HuH-7.5 (cell line): ENCODE measurements at regions not wholly inside any gene's neighbourhood (a gene's known extent, or its start where the extent isn't known, plus 50 kb on each side); places are given as distances from the start of the nearest gene placed in this dataset.
"Not testable (repeated sequence)": the region's sequence is repeated elsewhere in the genome, so short reads cannot be mapped to it uniquely, and the experiment has no call there.

Experiments
- DNase-seq: peaks from one replicate; pipeline ENCODE4 v3.0.0; 2011; ENCODE audit warnings: low spot score

GRCh38 chr6:167470836-167471547, 146.1 kb downstream of the TTLL2 start:
- no peak for DNase-seq

- no peak for DNase-seq
Observed at GRCh38 chr6:167471548-167471930, 146.7 kb downstream of the TTLL2 start.

- DNase-seq, result no peak
Observed at GRCh38 chr6:167472148-167472547, 147.3 kb downstream of the TTLL2 start.

GRCh38 chr6:167472880-167473279, 148.0 kb downstream of the TTLL2 start:
- DNase-seq, result no peak

- DNase-seq, result no peak
Observed at GRCh38 chr6:167474171-167474570, 149.3 kb downstream of the TTLL2 start.

- no peak for DNase-seq
Observed at GRCh38 chr6:167474725-167475124, 149.8 kb downstream of the TTLL2 start.

- no peak for DNase-seq
Observed at GRCh38 chr6:167475947-167476346, 151.1 kb downstream of the TTLL2 start.

- no peak for DNase-seq
Observed at GRCh38 chr6:167476844-167477595, 152.1 kb downstream of the TTLL2 start.

DNA sequence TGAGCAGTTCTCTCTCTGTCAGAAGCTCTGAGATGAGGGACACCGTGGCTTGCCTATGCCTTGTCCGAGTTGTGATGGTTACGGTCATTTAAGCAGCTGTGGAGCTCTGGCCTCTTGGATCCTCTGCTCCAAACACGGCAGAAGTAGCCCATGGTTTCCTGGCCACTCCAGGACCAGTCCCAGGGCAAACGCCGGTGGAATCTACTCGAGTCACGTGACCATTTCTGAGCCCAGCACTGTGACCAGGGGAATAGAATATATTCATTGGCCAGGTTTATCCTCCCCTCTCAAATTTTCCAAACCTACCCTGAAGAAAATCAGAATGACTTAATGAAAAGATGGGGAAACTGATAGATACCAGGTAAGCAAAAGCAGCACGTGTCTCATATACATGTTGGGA, 152.8 kb downstream of the TTLL2 start:
- DNase-seq, result no peak

- DNase-seq, result no peak
Observed at GRCh38 chr6:167479301-167479700, 154.4 kb downstream of the TTLL2 start.

GRCh38 chr6:167479901-167480648, 155.2 kb downstream of the TTLL2 start:
- no peak for DNase-seq

- DNase-seq, result no peak
Observed at GRCh38 chr6:167481307-167481926, 156.5 kb downstream of the TTLL2 start.

DNA sequence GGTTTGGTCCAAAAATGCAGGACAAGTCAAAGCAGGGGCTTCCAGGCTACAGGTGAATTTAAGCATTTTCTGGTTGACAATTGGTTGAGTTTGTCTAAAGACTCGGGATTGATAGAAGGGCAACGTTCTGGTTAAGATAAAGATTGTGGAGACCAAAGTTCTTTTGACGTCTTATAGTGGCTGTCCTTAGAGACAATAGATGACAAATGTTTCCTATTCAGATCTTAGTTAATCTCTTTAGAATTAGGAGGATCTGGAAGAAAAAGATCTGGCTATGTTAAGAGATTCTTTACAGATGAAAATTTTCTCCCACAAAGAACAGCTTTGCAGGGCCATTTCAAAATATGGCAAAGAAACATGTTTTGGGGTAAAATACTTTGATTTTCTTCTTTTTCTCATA, 157.9 kb downstream of the TTLL2 start:
- not testable (repeated sequence) for DNase-seq

- DNase-seq, result no peak
Observed at GRCh38 chr6:167485186-167485978, 160.5 kb downstream of the TTLL2 start.

DNA sequence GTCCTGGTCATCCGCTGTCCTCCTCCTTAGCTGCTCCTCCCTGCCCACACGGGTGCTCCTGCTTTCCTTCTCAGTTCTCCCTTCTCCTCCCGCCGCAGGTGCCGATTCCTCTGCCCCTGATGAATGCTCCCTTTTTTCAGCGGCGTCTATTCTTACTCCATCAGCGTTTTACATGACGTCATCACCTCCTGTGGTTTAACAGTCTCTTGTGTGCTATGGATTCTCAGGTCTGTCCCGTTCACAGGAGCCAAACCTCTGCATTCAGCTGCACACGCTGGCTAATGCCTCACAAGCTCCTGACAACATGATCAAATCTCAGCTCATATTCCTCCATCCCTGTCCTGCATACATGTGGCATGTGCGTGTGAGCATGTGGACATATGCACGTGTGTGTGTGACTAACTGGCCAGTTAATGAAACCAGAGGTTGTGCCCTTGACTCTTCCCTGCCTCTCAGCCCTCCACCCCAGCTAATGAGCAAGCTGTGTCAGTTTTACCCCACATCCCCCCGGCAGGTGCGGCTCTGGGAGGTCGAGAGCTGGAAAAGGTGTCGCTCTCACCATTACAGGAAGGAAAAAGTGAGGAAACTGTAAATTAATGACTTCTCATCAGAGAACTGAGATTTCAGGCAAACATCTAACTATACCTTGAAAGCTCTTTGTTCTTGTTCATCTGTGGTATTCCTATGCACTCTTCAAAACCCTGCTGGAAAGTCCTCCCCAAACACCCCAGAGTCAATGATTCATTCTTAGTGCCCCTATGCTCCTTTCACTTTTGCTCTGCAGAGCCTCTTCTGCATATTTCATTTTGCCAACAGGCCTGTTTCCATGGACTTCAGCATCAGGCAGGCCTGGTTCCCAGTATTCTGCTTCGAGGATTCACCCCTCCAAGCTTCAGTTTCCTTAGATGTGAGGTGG, 163.1 kb downstream of the TTLL2 start:
- DNase-seq, result no peak

DNA sequence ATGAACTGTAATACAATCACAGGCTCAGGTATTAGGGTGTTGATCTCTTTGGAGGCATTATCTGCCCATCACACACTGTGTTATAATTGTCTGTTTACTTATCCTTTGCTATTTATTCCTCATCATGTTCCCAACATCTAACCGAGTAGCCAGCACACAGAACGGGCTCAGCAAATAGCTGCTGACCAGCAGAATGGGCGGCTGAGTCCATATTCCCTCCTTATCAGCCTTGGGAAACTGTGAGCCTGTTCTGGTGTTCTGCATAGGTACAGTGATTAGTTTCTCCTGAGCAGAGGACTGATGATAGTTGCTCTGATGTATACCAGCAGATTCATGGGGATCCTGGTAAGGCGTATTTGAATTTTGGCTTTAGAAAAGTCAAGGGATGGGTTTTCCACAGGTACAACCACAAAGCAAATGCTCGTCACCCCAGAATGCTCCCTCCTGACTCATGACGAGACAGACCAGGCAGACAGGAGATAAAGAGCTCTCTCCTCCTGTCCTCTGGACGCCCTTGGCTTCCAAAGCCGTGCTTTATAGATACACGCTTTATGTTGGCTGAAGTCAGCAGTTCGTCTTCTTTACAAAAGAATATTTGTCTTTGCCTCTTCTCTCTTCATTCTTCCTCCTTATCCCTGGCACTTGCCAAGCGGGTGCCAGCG, 166.7 kb downstream of the TTLL2 start:
- no peak for DNase-seq

DNA sequence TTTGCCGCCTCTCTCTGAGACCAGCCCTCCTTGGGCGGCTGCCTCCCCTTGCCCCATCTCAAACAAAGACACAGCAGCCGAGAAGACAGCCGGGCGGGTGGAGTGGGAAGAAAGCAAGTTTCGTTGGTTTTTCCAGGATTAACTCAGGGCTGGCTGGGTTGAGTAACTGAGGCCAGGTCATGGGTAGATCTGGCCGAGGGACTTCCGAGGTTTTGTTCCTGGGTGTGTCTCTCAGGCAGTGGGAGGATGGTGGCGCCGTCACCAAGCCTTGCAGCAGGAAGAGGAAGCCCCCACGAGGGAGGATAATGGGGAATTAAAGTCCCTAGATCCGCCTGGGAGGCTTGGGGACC, 167.2 kb downstream of the TTLL2 start:
- no peak for DNase-seq

DNA sequence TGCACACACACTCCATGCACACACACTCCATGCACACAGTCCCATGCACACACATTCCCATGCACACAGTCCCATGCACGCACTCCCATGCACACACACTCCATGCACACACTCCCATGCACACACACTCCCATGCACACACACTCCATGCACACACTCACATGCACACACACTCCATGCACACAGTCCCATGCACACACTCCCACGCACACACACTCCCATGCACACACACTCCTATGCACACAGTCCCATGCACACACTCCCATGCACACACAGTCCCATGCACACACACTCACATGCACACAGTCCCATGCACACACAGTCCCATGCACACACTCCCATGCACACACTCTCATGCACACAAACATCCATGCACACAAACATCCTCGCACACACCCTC, 168.4 kb downstream of the TTLL2 start:
- DNase-seq, result no peak

- no peak for DNase-seq
Observed at GRCh38 chr6:167493976-167494697, 169.3 kb downstream of the TTLL2 start.
